Neural progenitor cell (in vitro differentiated cells): ENCODE measurements at regions not wholly inside any gene's neighbourhood (a gene's known extent, or its start where the extent isn't known, plus 50 kb on each side); places are given as distances from the start of the nearest gene placed in this dataset.
"Not testable (repeated sequence)": the region's sequence is repeated elsewhere in the genome, so short reads cannot be mapped to it uniquely, and the experiment has no call there.

Experiments used
- DNase-seq: peaks from one replicate; pipeline ENCODE4 v3.0.0-alpha.2; 2016; ENCODE audit warnings: low spot score
- H2AFZ ChIP-seq: fragments of 200-600 bp; sonication (generic); replicated peaks from 2 replicates; pipeline ENCODE4 v1.6.1; 2016; ENCODE audit warnings: antibody characterized with exemption
- H3F3A ChIP-seq: fragments of 200-600 bp; sonication (generic); 2 replicates; pipeline ENCODE4 v1.6.1; 2016; ENCODE audit warnings: antibody characterized with exemption, low read depth
- H3K27ac ChIP-seq: fragments of 200-600 bp; sonication (generic); 2 replicates; pipeline ENCODE4 v1.5.1; 2016; ENCODE audit warnings: mild to moderate bottlenecking
- H3K27me3 ChIP-seq: fragments of 200-600 bp; sonication (generic); 2 replicates; pipeline ENCODE4 v1.6.1; 2016; ENCODE audit warnings: mild to moderate bottlenecking, moderate library complexity
- H3K36me3 ChIP-seq: fragments of 200-600 bp; sonication (generic); 2 replicates; pipeline ENCODE4 v1.5.1; 2016
- H3K4me1 ChIP-seq: fragments of 200-600 bp; sonication (generic); 2 replicates; pipeline ENCODE4 v1.6.1; 2016; ENCODE audit warnings: mixed run types
- H3K4me2 ChIP-seq: fragments of 200-600 bp; sonication (generic); 2 replicates; pipeline ENCODE4 v1.6.1; 2016
- H3K4me3 ChIP-seq: fragments of 200-600 bp; sonication (generic); 2 replicates; pipeline ENCODE4 v1.5.1; 2016
- H3K79me2 ChIP-seq: fragments of 200-600 bp; sonication (generic); 2 replicates; pipeline ENCODE4 v1.6.1; 2016; ENCODE audit warnings: low read depth
- H3K9ac ChIP-seq: fragments of 200-600 bp; sonication (generic); 2 replicates; pipeline ENCODE4 v1.6.1; 2016
- H3K9me3 ChIP-seq: fragments of 200-600 bp; sonication (generic); 2 replicates; pipeline ENCODE4 v1.5.1; 2016; ENCODE audit warnings: low read depth
- H4K20me1 ChIP-seq: fragments of 200-600 bp; sonication (generic); 2 replicates; pipeline ENCODE4 v1.6.1; 2016; ENCODE audit warnings: low read depth
- H3K27ac Mint-ChIP-seq: 3 replicates; pipeline ENCODE4 v1.8.0; 2021; ENCODE audit warnings: mixed read lengths
- H3K27me3 Mint-ChIP-seq: 2 replicates; pipeline ENCODE4 v1.8.0; 2022; ENCODE audit warnings: low read depth, mild to moderate bottlenecking, inconsistent platforms, moderate library complexity, mixed read lengths; ENCODE audit not compliant: insufficient read depth
- H3K36me3 Mint-ChIP-seq: 3 replicates; pipeline ENCODE4 v1.8.0; 2021; ENCODE audit warnings: mixed read lengths
- H3K4me1 Mint-ChIP-seq: 3 replicates; pipeline ENCODE4 v1.8.0; 2021; ENCODE audit warnings: mixed read lengths
- H3K4me3 Mint-ChIP-seq: 3 replicates; pipeline ENCODE4 v1.8.0; 2021; ENCODE audit warnings: mild to moderate bottlenecking, moderate library complexity, mixed read lengths
- H3K9me3 Mint-ChIP-seq: 3 replicates; pipeline ENCODE4 v1.8.0; 2020; ENCODE audit warnings: mixed read lengths
- EZH2 ChIP-seq: fragments of 200-600 bp; sonication (generic); IDR thresholded peaks from 2 replicates; pipeline ENCODE4 v1.6.1; 2017; ENCODE audit warnings: antibody characterized with exemption, mild to moderate bottlenecking, moderate library complexity
- EZH2phosphoT487 ChIP-seq: fragments of 200-600 bp; sonication (generic); IDR thresholded peaks from 2 replicates; pipeline ENCODE4 v1.6.1; 2017; ENCODE audit warnings: antibody characterized with exemption
- TF ChIP-seq, protein P1 (sequence below): fragments of 200-600 bp; sonication (generic); IDR thresholded peaks from 2 replicates; pipeline ENCODE4 v1.5.1; 2017; ENCODE audit warnings: antibody characterized with exemption, mild to moderate bottlenecking

DNA sequence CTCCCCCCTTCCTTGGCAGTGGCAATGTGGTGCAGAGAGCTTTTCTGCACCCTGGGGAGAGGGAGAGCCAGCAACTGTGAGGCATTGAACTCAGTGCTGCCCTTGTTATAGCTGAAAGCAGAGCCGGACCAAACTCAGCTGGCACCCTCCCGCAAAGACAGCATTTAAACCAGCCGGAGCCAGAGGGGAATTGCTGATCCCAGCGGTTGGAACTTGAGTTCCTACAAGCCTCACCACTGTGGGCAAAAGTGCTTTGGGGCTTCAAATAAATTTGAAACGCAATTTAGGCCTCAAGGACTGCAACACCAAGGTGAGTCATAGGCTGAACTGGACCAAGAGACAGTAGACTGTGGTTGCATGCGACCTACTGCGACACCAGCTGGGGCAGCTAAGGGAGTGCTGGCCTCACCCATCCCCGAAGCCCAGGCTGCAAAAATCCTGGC is 207.6 kb upstream of the CDKN2B start:
- Mint-ChIP-seq H3K9me3 (peaks cover 4% of the 10 kb centered on the region), H3K4me3 (no peak overlapping the region), H3K4me1 (no peaks in the 10 kb centered on the region), H3K27me3 (no peaks in the 10 kb centered on the region), H3K27ac (no peak overlapping the region), H3K36me3 (no peaks in the 10 kb centered on the region)
- H3K9ac ChIP-seq, result no peak overlapping the region
- no peaks in the 10 kb centered on the region for H3K36me3 ChIP-seq
- no peak for DNase-seq
- no peak overlapping the region for H3K4me2 ChIP-seq
- no peak overlapping the region for H3K27ac ChIP-seq
- no peaks in the 10 kb centered on the region for H3K79me2 ChIP-seq
- H3K9me3 ChIP-seq, result no peaks in the 10 kb centered on the region
- TF ChIP-seq EZH2 (no peak), EZH2phosphoT487 (no peak)
- TF ChIP-seq, protein P1, sequence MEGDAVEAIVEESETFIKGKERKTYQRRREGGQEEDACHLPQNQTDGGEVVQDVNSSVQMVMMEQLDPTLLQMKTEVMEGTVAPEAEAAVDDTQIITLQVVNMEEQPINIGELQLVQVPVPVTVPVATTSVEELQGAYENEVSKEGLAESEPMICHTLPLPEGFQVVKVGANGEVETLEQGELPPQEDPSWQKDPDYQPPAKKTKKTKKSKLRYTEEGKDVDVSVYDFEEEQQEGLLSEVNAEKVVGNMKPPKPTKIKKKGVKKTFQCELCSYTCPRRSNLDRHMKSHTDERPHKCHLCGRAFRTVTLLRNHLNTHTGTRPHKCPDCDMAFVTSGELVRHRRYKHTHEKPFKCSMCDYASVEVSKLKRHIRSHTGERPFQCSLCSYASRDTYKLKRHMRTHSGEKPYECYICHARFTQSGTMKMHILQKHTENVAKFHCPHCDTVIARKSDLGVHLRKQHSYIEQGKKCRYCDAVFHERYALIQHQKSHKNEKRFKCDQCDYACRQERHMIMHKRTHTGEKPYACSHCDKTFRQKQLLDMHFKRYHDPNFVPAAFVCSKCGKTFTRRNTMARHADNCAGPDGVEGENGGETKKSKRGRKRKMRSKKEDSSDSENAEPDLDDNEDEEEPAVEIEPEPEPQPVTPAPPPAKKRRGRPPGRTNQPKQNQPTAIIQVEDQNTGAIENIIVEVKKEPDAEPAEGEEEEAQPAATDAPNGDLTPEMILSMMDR, result no peak
- H2AFZ ChIP-seq, result no peak overlapping the region
- no peak overlapping the region for H3K4me3 ChIP-seq
- H3F3A ChIP-seq, result no peaks in the 10 kb centered on the region
- no peaks in the 10 kb centered on the region for H3K4me1 ChIP-seq
- H4K20me1 ChIP-seq, result no peaks in the 10 kb centered on the region
- H3K27me3 ChIP-seq, result no peaks in the 10 kb centered on the region

DNA sequence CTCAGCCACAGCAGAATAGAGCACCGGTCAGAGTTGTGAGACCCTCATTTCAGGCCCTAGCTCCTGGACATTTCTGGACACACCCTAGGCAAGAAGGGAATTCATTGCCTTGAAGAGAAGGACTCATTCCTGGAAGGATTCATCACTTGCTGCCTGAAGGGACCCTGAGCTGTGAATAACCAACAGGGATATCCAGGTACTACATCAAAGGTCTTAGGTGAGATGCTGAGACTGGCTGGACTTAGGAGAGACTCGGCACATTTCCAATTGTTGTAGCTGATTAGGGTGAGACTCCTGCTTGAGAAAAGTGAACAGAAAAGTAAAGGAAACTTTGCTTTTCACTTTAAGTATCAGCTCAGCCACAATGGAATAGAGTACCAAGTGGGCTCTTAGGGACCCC is 208.1 kb upstream of the CDKN2B start:
- Mint-ChIP-seq H3K4me1 (no peaks in the 10 kb centered on the region), H3K27ac (no peak overlapping the region), H3K9me3 (peaks cover 4% of the 10 kb centered on the region), H3K4me3 (no peak overlapping the region), H3K36me3 (no peaks in the 10 kb centered on the region), H3K27me3 (no peaks in the 10 kb centered on the region)
- TF ChIP-seq EZH2phosphoT487, result no peak
- no peak for TF ChIP-seq EZH2
- TF ChIP-seq, protein P1, result no peak
- Histone ChIP-seq H3K4me1 (no peaks in the 10 kb centered on the region), H3F3A (no peaks in the 10 kb centered on the region), H3K36me3 (no peaks in the 10 kb centered on the region), H3K9ac (no peak overlapping the region), H2AFZ (no peak overlapping the region), H3K9me3 (no peaks in the 10 kb centered on the region), H3K4me3 (no peak overlapping the region), H3K79me2 (no peaks in the 10 kb centered on the region), H3K27me3 (no peaks in the 10 kb centered on the region), H3K27ac (no peak overlapping the region), H3K4me2 (no peak overlapping the region), H4K20me1 (no peaks in the 10 kb centered on the region)
- no peak for DNase-seq

DNA sequence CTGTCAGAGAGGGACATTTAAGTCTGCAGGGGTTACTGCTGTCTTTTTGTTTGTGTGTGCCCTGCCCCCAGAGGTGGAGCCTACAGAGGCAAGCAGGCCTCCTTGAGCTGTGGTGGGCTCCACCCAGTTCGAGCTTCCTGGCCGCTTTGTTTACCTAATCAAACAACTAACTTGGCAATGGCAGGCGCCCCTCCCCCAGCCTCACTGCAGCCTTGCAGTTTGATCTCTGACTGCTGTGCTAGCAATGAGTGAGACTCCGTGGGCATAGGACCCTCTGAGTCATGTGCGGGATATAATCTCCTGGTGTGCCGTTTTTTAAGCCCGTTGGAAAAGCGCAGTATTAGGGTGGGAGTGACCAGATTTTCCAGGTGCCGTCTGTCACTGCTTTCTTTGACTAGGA is 216.8 kb upstream of the CDKN2B start:
- not testable (repeated sequence) for H3K36me3 ChIP-seq, H3K79me2 ChIP-seq, H3K4me3 Mint-ChIP-seq, H3K36me3 Mint-ChIP-seq, H3K4me2 ChIP-seq, H3K4me1 ChIP-seq, DNase-seq, H3K27me3 Mint-ChIP-seq, H3F3A ChIP-seq, H2AFZ ChIP-seq, H3K4me1 Mint-ChIP-seq, H4K20me1 ChIP-seq, H3K27me3 ChIP-seq, H3K27ac ChIP-seq, H3K4me3 ChIP-seq, H3K27ac Mint-ChIP-seq, H3K9me3 ChIP-seq, H3K9ac ChIP-seq
- H3K9me3 Mint-ChIP-seq, result peaks cover 23% of the 10 kb centered on the region

DNA sequence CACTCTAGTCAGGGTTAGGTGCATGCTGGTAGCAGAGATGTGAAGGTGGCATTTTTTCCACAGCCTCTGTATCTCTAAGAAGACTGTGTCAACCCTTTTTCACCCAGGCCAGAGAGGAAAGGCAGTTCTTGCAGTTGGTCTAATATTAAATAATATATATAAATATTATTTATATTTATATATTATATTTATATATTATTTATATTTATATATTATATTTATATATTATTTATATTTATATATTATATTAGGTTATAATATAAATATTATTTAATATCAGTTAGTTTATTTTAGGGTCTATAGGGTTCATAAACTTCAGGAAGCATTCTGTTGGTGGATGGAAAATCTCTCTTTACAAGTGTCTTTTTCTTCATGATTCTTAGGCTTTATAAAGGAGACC is 218.6 kb upstream of the DMRTA1 start:
- H3F3A ChIP-seq, result no peaks in the 10 kb centered on the region
- no peaks in the 10 kb centered on the region for H4K20me1 ChIP-seq
- TF ChIP-seq EZH2phosphoT487 (no peak), EZH2 (no peak)
- TF ChIP-seq, protein P1, result no peak
- no peaks in the 10 kb centered on the region for H3K27me3 Mint-ChIP-seq
- no peaks in the 10 kb centered on the region for H3K36me3 Mint-ChIP-seq
- no peaks in the 10 kb centered on the region for H3K4me1 Mint-ChIP-seq
- H3K36me3 ChIP-seq, result no peaks in the 10 kb centered on the region
- no peak for DNase-seq
- no peak overlapping the region for H3K4me3 Mint-ChIP-seq
- H3K9me3 Mint-ChIP-seq, result peaks cover 30% of the 10 kb centered on the region
- no peak overlapping the region for H3K9ac ChIP-seq
- H3K27ac Mint-ChIP-seq, result no peak overlapping the region
- no peak overlapping the region for H3K27ac ChIP-seq
- no peaks in the 10 kb centered on the region for H3K9me3 ChIP-seq
- H3K27me3 ChIP-seq, result no peaks in the 10 kb centered on the region
- no peak overlapping the region for H2AFZ ChIP-seq
- H3K79me2 ChIP-seq, result no peaks in the 10 kb centered on the region
- H3K4me2 ChIP-seq, result no peak overlapping the region
- no peak overlapping the region for H3K4me3 ChIP-seq
- H3K4me1 ChIP-seq, result no peaks in the 10 kb centered on the region
